Uterus (tissue), 3 donors: ENCODE measurements at regions not wholly inside any gene's neighbourhood (a gene's known extent, or its start where the extent isn't known, plus 50 kb on each side); places are given as distances from the start of the nearest gene placed in this dataset.

Experiments
- DNase-seq, 2 donors: peaks; one replicate each; pipeline ENCODE4 v3.0.0-alpha.2; 2019 to 2020
- H3K27ac ChIP-seq, 2 donors: fragments of 200-600 bp; sonication (generic); 1 replicate in 1 of 2; 2 replicates in 1 of 2; pipeline ENCODE4 v1.5.1; 2016 to 2018
- H3K27me3 ChIP-seq, 2 donors: fragments of 200-600 bp; sonication (generic); one replicate each; pipeline ENCODE4 v1.5.1; 2018 to 2019; ENCODE audit warnings: control low read depth in 1 of 2
- H3K36me3 ChIP-seq, 2 donors: fragments of 200-600 bp; sonication (generic); one replicate each; pipeline ENCODE4 v1.5.1; 2019; ENCODE audit warnings: control low read depth in 1 of 2
- H3K4me1 ChIP-seq, 2 donors: fragments of 200-600 bp; sonication (generic); one replicate each; pipeline ENCODE4 v1.5.1; 2018 to 2019; ENCODE audit warnings: control low read depth in 1 of 2
- H3K4me3 ChIP-seq, 2 donors: fragments of 200-600 bp; sonication (generic); 1 replicate in 1 of 2; 2 replicates in 1 of 2; pipeline ENCODE4 v1.5.1; 2018 to 2019; ENCODE audit warnings: mild to moderate bottlenecking in 1 of 2
- H3K9me3 ChIP-seq, 2 donors: fragments of 200-600 bp; sonication (generic); one replicate each; pipeline ENCODE4 v1.5.1; 2019; ENCODE audit warnings: control low read depth in 1 of 2
- POLR2A ChIP-seq, 2 donors: fragments of 450-650 bp; IDR thresholded peaks; one replicate each; pipeline ENCODE4 v1.6.1; 2016; ENCODE audit warnings: antibody characterized with exemption in 2 of 2, mild to moderate bottlenecking in 1 of 2, moderate library complexity in 1 of 2
- intact Hi-C: fragments of 100-400 bp; cut with DNase I; formaldehyde crosslinking; loops from one replicate; pipeline ENCODE4 v1.15.1; 2023; ENCODE audit warnings: low total_unique reads
- TF ChIP-seq, protein P1 (sequence below), 4 experiments: fragments of 200-600 bp in 2 of 4; fragments of 450-650 bp in 2 of 4; sonication (generic) in 2 of 4; IDR thresholded peaks; one replicate each; pipeline ENCODE4 v1.5.1; 2016 to 2019; ENCODE audit warnings: antibody characterized with exemption in 4 of 4, mild to moderate bottlenecking in 2 of 4, moderate library complexity in 1 of 4
- donor health status: DM: yes; HTN: yes; CAD: no.

- no peaks in the 10 kb centered on the region for H3K9me3 ChIP-seq
- H3K36me3 ChIP-seq: no peaks in the 10 kb centered on the region
- no peak overlapping the region for H3K4me3 ChIP-seq
- H3K27ac ChIP-seq: no peak overlapping the region
- no peak for TF ChIP-seq POLR2A (IDR thresholded peaks at IDR 0.05)
- TF ChIP-seq, protein P1, sequence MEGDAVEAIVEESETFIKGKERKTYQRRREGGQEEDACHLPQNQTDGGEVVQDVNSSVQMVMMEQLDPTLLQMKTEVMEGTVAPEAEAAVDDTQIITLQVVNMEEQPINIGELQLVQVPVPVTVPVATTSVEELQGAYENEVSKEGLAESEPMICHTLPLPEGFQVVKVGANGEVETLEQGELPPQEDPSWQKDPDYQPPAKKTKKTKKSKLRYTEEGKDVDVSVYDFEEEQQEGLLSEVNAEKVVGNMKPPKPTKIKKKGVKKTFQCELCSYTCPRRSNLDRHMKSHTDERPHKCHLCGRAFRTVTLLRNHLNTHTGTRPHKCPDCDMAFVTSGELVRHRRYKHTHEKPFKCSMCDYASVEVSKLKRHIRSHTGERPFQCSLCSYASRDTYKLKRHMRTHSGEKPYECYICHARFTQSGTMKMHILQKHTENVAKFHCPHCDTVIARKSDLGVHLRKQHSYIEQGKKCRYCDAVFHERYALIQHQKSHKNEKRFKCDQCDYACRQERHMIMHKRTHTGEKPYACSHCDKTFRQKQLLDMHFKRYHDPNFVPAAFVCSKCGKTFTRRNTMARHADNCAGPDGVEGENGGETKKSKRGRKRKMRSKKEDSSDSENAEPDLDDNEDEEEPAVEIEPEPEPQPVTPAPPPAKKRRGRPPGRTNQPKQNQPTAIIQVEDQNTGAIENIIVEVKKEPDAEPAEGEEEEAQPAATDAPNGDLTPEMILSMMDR (IDR thresholded peaks at IDR 0.05): no peak
- intact Hi-C loops: no loop called here
- DNase-seq: no peak
- no peaks in the 10 kb centered on the region for H3K4me1 ChIP-seq
- no peaks in the 10 kb centered on the region for H3K27me3 ChIP-seq
Measured at GRCh38 chr9:108617676-108618075, 238.1 kb downstream of the ACTL7B start.

GRCh38 chr9:108615152-108615551 lies 240.6 kb downstream of the ACTL7B start:
- H3K36me3 ChIP-seq: no peaks in the 10 kb centered on the region
- TF ChIP-seq, protein P1 (IDR thresholded peaks at IDR 0.05): no peak
- TF ChIP-seq POLR2A (IDR thresholded peaks at IDR 0.05): no peak
- no peaks in the 10 kb centered on the region for H3K9me3 ChIP-seq
- H3K4me3 ChIP-seq: no peak overlapping the region
- H3K27ac ChIP-seq: no peak overlapping the region
- intact Hi-C loops: no loop called here
- DNase-seq: no peak
- H3K27me3 ChIP-seq: no peaks in the 10 kb centered on the region
- no peaks in the 10 kb centered on the region for H3K4me1 ChIP-seq

DNA sequence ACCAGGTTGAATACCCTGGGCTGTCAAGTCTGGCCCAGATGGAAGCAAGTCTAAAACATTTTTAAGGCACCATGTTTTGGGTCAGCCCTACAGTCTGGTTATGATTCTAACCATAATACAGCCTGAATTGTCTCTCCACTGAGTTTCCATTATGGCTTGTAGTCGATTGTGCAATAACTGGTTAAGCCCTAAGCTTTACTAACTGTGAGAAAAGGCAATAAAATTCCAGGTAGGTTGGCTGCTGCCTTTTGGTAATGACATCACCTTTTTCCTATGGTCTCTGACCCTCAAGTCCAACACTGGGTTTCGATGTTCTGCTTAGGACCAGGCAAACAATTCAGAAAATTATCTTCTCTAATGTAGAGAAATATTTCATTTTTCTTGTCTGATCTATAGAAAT lies 243.3 kb downstream of the ACTL7B start:
- Histone ChIP-seq H3K27ac (no peak overlapping the region), H3K36me3 (no peaks in the 10 kb centered on the region), H3K4me1 (no peaks in the 10 kb centered on the region), H3K27me3 (no peaks in the 10 kb centered on the region), H3K4me3 (no peak overlapping the region), H3K9me3 (no peaks in the 10 kb centered on the region)
- intact Hi-C loops: no loop called here
- DNase-seq: no peak
- no peak for TF ChIP-seq POLR2A (IDR thresholded peaks at IDR 0.05)
- TF ChIP-seq, protein P1 (IDR thresholded peaks at IDR 0.05): no peak

DNA sequence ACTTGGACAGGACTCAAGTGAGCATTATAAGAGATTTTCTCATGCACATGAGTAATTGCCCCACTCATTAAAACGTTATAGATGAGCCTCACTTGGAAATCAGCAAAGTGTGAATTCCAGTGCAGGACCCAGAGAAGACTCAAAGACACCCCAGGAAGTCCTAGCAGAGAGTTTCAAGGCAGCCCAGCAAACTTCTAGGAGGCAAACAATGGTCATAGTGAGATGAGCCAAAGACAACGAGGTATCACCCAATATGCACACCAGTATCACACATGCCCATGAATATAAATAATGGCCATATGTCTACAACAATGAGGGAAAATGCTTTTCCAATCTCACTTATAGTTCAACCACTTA lies 245.9 kb downstream of the ACTL7B start:
- intact Hi-C loops: no loop called here
- Histone ChIP-seq H3K36me3 (no peaks in the 10 kb centered on the region), H3K4me3 (no peak overlapping the region), H3K27me3 (no peaks in the 10 kb centered on the region), H3K4me1 (no peaks in the 10 kb centered on the region), H3K9me3 (no peaks in the 10 kb centered on the region), H3K27ac (no peak overlapping the region)
- no peak for DNase-seq
- no peak for TF ChIP-seq POLR2A (IDR thresholded peaks at IDR 0.05)
- TF ChIP-seq, protein P1 (IDR thresholded peaks at IDR 0.05): no peak

- Histone ChIP-seq H3K27me3 (no peaks in the 10 kb centered on the region), H3K4me3 (no peak overlapping the region), H3K4me1 (no peaks in the 10 kb centered on the region), H3K9me3 (no peaks in the 10 kb centered on the region), H3K27ac (no peak overlapping the region), H3K36me3 (no peaks in the 10 kb centered on the region)
- no peak for DNase-seq
- intact Hi-C loops: no loop called here
- TF ChIP-seq, protein P1 (IDR thresholded peaks at IDR 0.05): no peak
- TF ChIP-seq POLR2A (IDR thresholded peaks at IDR 0.05): no peak
Measured at GRCh38 chr9:108609227-108609896, 246.4 kb downstream of the ACTL7B start.
